ENCODE measurements at regions not wholly inside any gene's neighbourhood (a gene's known extent, or its start where the extent isn't known, plus 50 kb on each side); places are given as distances from the start of the nearest gene placed in this dataset.

DNA sequence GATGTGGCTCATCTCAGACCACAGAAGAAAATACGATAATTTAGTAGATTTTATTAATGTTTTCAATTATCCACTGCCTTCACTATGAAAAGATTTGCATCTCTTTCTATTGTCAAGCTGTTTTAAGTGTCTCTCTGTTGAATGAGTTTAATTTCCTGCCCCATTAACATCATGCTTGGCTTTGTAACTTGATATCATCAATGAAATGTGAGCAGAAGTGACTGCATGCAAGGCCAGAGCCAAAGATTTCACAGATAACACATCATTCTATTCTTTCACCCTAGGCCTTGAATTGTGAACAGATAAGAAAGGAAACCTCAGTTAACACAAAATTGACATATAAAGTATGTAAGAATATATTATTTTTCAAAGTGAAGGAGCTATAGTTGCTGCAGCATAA lies 986.4 kb upstream of the CDH18 start:
- TF ChIP-seq POLR2A (IDR thresholded peaks at IDR 0.05; ENCODE audit: low read length), result no peak
- no peak for TF ChIP-seq GATA1 (IDR thresholded peaks at IDR 0.05; ENCODE audit: low read depth, low read length)
